NT2/D1 (cell line): ENCODE measurements at regions not wholly inside any gene's neighbourhood (a gene's known extent, or its start where the extent isn't known, plus 50 kb on each side); places are given as distances from the start of the nearest gene placed in this dataset.

Experiments
- DNase-seq: peaks from one replicate; pipeline ENCODE4 v3.0.0-alpha.2; 2011; ENCODE audit warnings: low read depth, low spot score
- H3K27me3 ChIP-seq: 2 replicates; pipeline ENCODE4 v1.6.0; 2011; ENCODE audit warnings: mild to moderate bottlenecking; ENCODE audit not compliant: insufficient read length, insufficient read depth
- H3K36me3 ChIP-seq: 2 replicates; pipeline ENCODE4 v1.6.1; 2011; ENCODE audit warnings: mild to moderate bottlenecking, low read length, mixed read lengths; ENCODE audit not compliant: insufficient read depth, insufficient read length
- H3K4me1 ChIP-seq: 2 replicates; pipeline ENCODE4 v1.5.1; 2011; ENCODE audit not compliant: insufficient read depth, insufficient read length
- H3K4me3 ChIP-seq: 2 replicates; pipeline ENCODE4 v1.5.1; 2011; ENCODE audit warnings: low read depth; ENCODE audit not compliant: insufficient read length
- H3K9ac ChIP-seq: 2 replicates; pipeline ENCODE4 v1.6.0; 2011; ENCODE audit warnings: low read depth; ENCODE audit not compliant: insufficient read length
- H3K9me3 ChIP-seq: 2 replicates; pipeline ENCODE4 v1.5.1; 2011; ENCODE audit warnings: mild to moderate bottlenecking, low read length; ENCODE audit not compliant: insufficient read depth
- SUZ12 ChIP-seq: IDR thresholded peaks from 2 replicates; pipeline ENCODE4 v1.6.1; 2011; ENCODE audit not compliant: insufficient read length, insufficient read depth; ENCODE audit errors: extremely low read depth
- YY1 ChIP-seq: IDR thresholded peaks from 2 replicates; pipeline ENCODE4 v1.6.1; 2011; ENCODE audit not compliant: insufficient read length, insufficient read depth
- ZNF274 ChIP-seq: IDR thresholded peaks from 2 replicates; pipeline ENCODE4 v1.6.1; 2011; ENCODE audit warnings: mild to moderate bottlenecking, low read depth, low read length

DNA sequence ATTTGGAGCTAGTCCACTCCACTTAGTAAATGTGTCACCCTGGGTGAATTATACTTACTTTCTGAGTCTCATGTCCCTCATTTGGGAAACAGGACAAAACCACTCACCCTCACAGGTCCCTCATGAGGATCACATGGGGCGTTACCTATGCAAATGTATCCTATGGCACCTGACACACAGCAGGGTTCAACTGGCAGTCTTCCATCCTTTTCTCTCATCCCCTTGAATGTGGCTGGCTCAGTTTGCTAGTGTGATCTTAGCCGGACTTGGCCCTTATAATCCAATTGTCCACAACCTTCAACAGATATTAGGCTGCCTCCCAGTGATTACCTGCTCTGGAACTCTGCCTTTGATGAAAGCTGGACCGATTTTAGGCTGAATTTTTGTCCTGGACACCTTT, 308.8 kb downstream of the MAP2K6 start:
- DNase-seq, result no peak

DNA sequence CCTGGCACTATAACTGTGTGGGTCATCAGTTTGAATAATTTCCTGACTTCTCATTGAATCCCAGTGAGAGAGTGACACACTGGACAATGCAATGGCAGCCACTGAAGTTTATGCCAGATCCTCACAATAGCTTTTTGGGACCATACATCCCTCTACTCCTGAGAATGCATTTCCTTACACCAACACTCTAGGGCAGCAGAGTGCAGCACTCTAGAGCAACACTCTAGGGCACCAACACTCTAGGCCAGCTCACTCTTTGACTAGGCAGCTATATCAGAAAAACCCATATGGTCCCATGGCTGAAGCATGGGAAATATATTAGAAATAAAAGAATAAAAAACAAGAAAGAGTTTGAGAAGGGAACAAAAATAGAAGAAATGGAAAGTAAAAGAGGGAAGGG, 309.2 kb downstream of the MAP2K6 start:
- H3K9ac ChIP-seq, result no peak overlapping the region
- H3K36me3 ChIP-seq, result no peaks in the 10 kb centered on the region
- H3K27me3 ChIP-seq, result no peaks in the 10 kb centered on the region
- TF ChIP-seq YY1, result no peak
- no peaks in the 10 kb centered on the region for H3K9me3 ChIP-seq
- no peak overlapping the region for H3K4me3 ChIP-seq
- DNase-seq, result no peak
- H3K4me1 ChIP-seq, result no peaks in the 10 kb centered on the region

More for the DNA sequence above, 308.8 kb downstream of the MAP2K6 start:
- no peaks in the 10 kb centered on the region for H3K9me3 ChIP-seq
- H3K9ac ChIP-seq, result no peak overlapping the region
- H3K4me3 ChIP-seq, result no peak overlapping the region
- TF ChIP-seq SUZ12 (no peak), ZNF274 (no peak), YY1 (no peak)
- no peaks in the 10 kb centered on the region for H3K27me3 ChIP-seq
- H3K4me1 ChIP-seq, result no peaks in the 10 kb centered on the region
- H3K36me3 ChIP-seq, result no peaks in the 10 kb centered on the region

DNA sequence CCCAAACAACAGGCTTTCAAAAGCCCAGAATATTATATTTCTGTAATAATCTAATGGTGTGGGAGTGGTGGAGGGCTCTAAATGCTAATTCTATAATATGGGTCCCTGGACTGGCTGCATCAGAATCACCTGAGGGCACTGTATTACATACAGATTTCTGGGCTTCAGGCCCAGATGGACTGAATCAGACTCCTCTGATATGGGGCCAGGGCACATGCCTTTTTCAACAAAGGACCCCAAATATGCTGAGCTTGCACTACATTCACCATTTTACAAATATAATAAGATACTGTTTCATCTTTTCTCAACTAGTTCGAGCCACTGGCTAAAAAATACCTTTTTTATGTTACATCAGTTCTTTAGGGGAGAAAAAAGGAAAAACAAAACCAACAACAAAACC, 309.7 kb downstream of the MAP2K6 start:
- no peak for DNase-seq
- H3K9ac ChIP-seq, result no peak overlapping the region
- no peaks in the 10 kb centered on the region for H3K9me3 ChIP-seq
- no peaks in the 10 kb centered on the region for H3K36me3 ChIP-seq
- H3K27me3 ChIP-seq, result no peaks in the 10 kb centered on the region
- no peak overlapping the region for H3K4me3 ChIP-seq
- no peak for TF ChIP-seq ZNF274
- no peaks in the 10 kb centered on the region for H3K4me1 ChIP-seq

DNA sequence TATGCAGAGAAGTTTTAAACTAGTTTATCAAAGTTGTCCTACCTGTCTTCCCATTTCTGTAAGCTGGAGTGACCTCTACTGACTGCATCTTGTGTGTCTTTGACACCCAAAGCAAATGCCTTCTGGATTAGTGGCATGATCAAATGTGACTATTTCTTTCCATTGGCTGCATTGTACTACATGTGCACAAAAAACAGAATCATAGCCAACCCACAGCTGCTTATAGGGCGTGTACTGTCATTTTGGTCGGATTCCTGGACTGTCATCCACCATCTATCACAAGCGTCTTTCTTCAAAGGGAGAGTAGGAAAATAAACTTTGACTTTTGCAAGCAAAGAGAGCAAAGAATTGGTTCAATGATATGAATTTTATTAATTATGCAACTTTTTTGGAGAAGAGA, 310.6 kb downstream of the MAP2K6 start:
- no peaks in the 10 kb centered on the region for H3K36me3 ChIP-seq
- no peaks in the 10 kb centered on the region for H3K4me1 ChIP-seq
- H3K4me3 ChIP-seq, result no peak overlapping the region
- TF ChIP-seq YY1, result no peak
- no peak for TF ChIP-seq ZNF274
- no peaks in the 10 kb centered on the region for H3K9me3 ChIP-seq
- no peak overlapping the region for H3K9ac ChIP-seq
- H3K27me3 ChIP-seq, result no peaks in the 10 kb centered on the region
- no peak for DNase-seq

DNA sequence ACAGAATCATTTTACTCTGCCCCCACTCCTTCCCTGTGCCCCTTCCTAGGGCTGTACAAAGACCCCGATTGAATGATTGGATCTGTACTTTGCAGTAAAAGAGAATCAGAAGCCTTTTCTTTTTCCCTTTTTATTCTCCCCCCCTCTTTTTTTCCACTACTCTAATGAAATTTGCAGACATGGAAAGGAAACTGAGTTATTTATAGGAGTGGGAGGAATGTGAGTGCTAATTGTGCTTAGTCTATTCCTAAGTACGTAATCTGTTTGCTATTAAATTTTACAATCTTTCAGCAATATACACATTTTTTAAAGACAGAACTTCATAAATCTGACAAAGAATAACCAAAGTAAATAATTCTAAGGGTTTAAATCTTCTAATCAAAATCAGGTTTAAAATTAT, 314.3 kb downstream of the MAP2K6 start:
- TF ChIP-seq ZNF274 (no peak), SUZ12 (no peak), YY1 (no peak)
- no peaks in the 10 kb centered on the region for H3K36me3 ChIP-seq
- no peak overlapping the region for H3K9ac ChIP-seq
- H3K9me3 ChIP-seq, result no peaks in the 10 kb centered on the region
- H3K4me1 ChIP-seq, result no peaks in the 10 kb centered on the region
- H3K27me3 ChIP-seq, result no peaks in the 10 kb centered on the region
- H3K4me3 ChIP-seq, result no peak overlapping the region
- no peak for DNase-seq

DNA sequence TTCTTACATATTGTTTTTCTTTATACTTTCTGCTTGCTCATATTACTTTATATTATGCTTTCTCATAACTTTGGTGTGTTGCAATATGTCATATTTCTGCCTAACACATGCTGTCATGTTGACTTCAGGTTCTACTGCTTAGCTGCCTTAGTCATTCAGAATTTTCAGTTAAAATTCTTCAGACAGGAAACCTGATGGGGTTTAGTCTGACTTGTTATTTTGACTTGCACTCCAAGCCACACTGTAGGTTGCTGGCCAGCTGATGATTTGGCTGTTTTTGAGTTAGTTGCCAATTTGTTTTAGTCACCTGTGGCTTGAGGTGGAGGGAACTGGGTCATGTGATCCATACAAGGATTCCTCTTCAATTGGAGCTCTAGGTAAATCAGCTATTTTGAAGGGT, 315.4 kb downstream of the MAP2K6 start:
- H3K4me1 ChIP-seq, result no peaks in the 10 kb centered on the region
- no peaks in the 10 kb centered on the region for H3K9me3 ChIP-seq
- H3K9ac ChIP-seq, result no peak overlapping the region
- no peaks in the 10 kb centered on the region for H3K36me3 ChIP-seq
- TF ChIP-seq YY1, result no peak
- no peak for TF ChIP-seq SUZ12
- no peak for TF ChIP-seq ZNF274
- DNase-seq, result no peak
- H3K27me3 ChIP-seq, result no peaks in the 10 kb centered on the region
- no peak overlapping the region for H3K4me3 ChIP-seq

DNA sequence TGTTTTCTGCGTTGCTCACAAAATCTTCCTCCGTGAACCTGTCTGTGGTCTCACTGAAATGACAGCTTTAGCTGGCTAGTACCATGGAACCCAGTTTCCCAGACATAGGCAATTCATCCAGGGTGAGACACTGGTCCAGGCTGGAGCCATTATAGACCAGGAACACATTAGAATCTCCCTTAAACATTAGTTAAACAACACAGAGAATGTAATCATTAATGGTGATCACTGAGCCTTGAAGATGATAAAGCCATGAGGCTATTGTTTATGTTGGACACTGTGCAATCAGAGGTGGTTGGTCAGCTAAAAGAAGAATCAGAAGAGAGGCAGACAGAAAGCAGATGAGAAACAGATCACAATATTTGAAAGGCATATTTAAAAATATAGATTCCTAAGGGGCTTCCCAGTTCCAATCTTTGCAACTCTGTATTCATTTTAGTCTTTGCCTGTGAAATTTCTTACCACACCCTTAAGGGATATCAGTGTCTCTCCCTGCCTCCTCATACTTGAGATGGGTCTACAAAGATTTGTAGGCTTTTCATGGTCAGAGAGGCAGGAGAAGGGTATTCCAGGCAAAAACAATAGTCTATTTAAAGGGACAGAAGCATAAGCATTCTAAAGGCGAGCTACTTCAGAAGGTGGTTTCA, 317.9 kb downstream of the MAP2K6 start:
- no peak overlapping the region for H3K4me3 ChIP-seq
- no peaks in the 10 kb centered on the region for H3K27me3 ChIP-seq
- TF ChIP-seq SUZ12, result no peak
- TF ChIP-seq YY1, result no peak
- TF ChIP-seq ZNF274, result no peak
- H3K9ac ChIP-seq, result no peak overlapping the region
- DNase-seq, result no peak
- H3K36me3 ChIP-seq, result no peaks in the 10 kb centered on the region
- no peaks in the 10 kb centered on the region for H3K4me1 ChIP-seq
- H3K9me3 ChIP-seq, result no peaks in the 10 kb centered on the region
